Esophagus (tissue), 2 donors: ENCODE measurements at regions not wholly inside any gene's neighbourhood (a gene's known extent, or its start where the extent isn't known, plus 50 kb on each side); places are given as distances from the start of the nearest gene placed in this dataset.

Source experiments
- H3K27ac ChIP-seq, 2 donors: one replicate each; pipeline ENCODE4 v1.5.1; 2013; ENCODE audit warnings: low read depth in 2 of 2, mild to moderate bottlenecking in 2 of 2, inconsistent platforms in 1 of 2, low read length in 1 of 2, moderate library complexity in 1 of 2
- H3K27me3 ChIP-seq, 2 donors: one replicate each; pipeline ENCODE4 v1.6.1; 2013; ENCODE audit warnings: low read length in 2 of 2, control low read depth in 1 of 2, mild to moderate bottlenecking in 1 of 2; ENCODE audit not compliant: insufficient read depth in 2 of 2, control insufficient read depth in 1 of 2
- H3K36me3 ChIP-seq, 2 donors: one replicate each; pipeline ENCODE4 v1.6.1; 2013; ENCODE audit warnings: low read length in 1 of 2; ENCODE audit not compliant: control insufficient read depth in 2 of 2, insufficient read depth in 2 of 2
- H3K4me1 ChIP-seq, 2 donors: one replicate each; pipeline ENCODE4 v1.6.1; 2013; ENCODE audit warnings: low read length in 1 of 2; ENCODE audit not compliant: control insufficient read depth in 2 of 2, insufficient read depth in 2 of 2
- H3K4me3 ChIP-seq, 2 donors: one replicate each; pipeline ENCODE4 v1.5.1; 2013; ENCODE audit warnings: low read length in 2 of 2, mild to moderate bottlenecking in 2 of 2, low read depth in 1 of 2, moderate library complexity in 1 of 2
- H3K9me3 ChIP-seq, 2 donors: one replicate each; pipeline ENCODE4 v1.6.1; 2013; ENCODE audit warnings: mild to moderate bottlenecking in 2 of 2, low read depth in 1 of 2, low read length in 1 of 2, moderate library complexity in 1 of 2; ENCODE audit not compliant: control insufficient read depth in 2 of 2, insufficient read depth in 1 of 2
- WGBS, 2 donors: extraction: QIAGEN DNeasy Blood & Tissue Kit; methylation state at CpG; one replicate each; pipeline ENCODE4 v1.1.7; 2013; 5-methylcytosine and 5-hydroxymethylcytosine counted together
- donor health status: healthy with polysubstance abuse.
- donor health status: Bipolar disorder and iron deficiency.

- Histone ChIP-seq H3K27ac (no peak overlapping the region), H3K4me1 (no peaks in the 10 kb centered on the region), H3K4me3 (no peak overlapping the region), H3K27me3 (no peaks in the 10 kb centered on the region), H3K9me3 (no peaks in the 10 kb centered on the region), H3K36me3 (no peaks in the 10 kb centered on the region)
- 86 to 88% methylated on average over 2 of the region's 2 CpGs for WGBS, 2 donors
Measured at GRCh38 chr4:135839712-135840111, 1638.1 kb upstream of the PABPC4L start.

DNA sequence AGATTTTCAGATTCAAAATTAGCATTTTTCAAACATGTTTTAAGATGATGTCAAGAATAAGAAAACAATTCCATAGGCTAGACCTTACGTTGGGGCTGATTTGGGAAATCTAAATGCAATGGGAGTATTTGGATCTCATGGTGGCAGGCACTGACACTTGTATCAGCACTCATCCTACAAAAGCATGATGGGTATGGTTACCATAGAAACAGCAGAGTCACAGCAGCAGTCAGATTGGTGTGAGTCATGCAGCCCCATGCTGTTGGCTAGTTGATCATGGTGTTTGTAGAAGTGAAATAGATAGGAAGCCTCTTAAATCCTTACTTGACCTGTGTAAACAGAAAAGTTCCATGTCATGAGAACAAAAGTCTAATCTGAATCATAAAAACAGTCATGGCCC is 1637.3 kb upstream of the PABPC4L start:
- H3K4me1 ChIP-seq = no peaks in the 10 kb centered on the region
- H3K4me3 ChIP-seq = no peak overlapping the region

GRCh38 chr4:135834471-135834870 is 1632.9 kb upstream of the PABPC4L start:
- no peaks in the 10 kb centered on the region for H3K36me3 ChIP-seq
- H3K27ac ChIP-seq = no peak overlapping the region
- no peaks in the 10 kb centered on the region for H3K27me3 ChIP-seq
- H3K4me3 ChIP-seq = no peak overlapping the region
- WGBS, 2 donors = 84 to 91% methylated on average over 2 of the region's 2 CpGs
- H3K4me1 ChIP-seq = no peaks in the 10 kb centered on the region
- no peaks in the 10 kb centered on the region for H3K9me3 ChIP-seq

More for the DNA sequence above, 1637.3 kb upstream of the PABPC4L start:
- no peaks in the 10 kb centered on the region for H3K9me3 ChIP-seq
- H3K36me3 ChIP-seq = no peaks in the 10 kb centered on the region
- no peak overlapping the region for H3K27ac ChIP-seq
- H3K27me3 ChIP-seq = no peaks in the 10 kb centered on the region
- WGBS, 2 donors = 74 to 79% methylated on average over 1 of the region's 1 CpG

DNA sequence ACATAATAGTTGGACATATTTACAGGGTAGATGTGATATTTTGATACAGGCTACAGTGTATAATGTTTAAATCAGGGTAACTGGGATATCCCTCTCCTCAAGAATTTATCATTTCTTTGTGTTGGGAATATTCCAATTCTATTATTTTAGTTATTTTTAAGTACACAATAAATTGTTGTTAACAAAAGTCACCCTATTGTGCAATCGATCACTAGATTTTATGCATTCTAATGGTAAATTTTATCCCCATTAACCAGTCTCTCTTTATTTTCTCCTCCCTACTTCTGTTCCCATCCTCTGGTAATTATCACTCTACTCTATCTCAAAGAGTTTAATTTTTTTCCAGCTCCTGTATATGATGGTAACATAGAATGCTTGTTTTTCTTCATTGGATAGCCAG is 1631.9 kb upstream of the PABPC4L start:
- Histone ChIP-seq H3K27me3 (no peaks in the 10 kb centered on the region), H3K4me1 (no peaks in the 10 kb centered on the region), H3K9me3 (no peaks in the 10 kb centered on the region), H3K4me3 (no peak overlapping the region), H3K27ac (no peak overlapping the region), H3K36me3 (no peaks in the 10 kb centered on the region)
- 84 to 86% methylated on average over 1 of the region's 1 CpG for WGBS, 2 donors

- WGBS, 2 donors = 66 to 72% methylated on average over 3 of the region's 3 CpGs
- Histone ChIP-seq H3K36me3 (no peaks in the 10 kb centered on the region), H3K9me3 (no peaks in the 10 kb centered on the region), H3K27ac (no peak overlapping the region), H3K27me3 (no peaks in the 10 kb centered on the region), H3K4me3 (no peak overlapping the region), H3K4me1 (no peaks in the 10 kb centered on the region)
Measured at GRCh38 chr4:135824759-135825296, 1623.2 kb upstream of the PABPC4L start.

DNA sequence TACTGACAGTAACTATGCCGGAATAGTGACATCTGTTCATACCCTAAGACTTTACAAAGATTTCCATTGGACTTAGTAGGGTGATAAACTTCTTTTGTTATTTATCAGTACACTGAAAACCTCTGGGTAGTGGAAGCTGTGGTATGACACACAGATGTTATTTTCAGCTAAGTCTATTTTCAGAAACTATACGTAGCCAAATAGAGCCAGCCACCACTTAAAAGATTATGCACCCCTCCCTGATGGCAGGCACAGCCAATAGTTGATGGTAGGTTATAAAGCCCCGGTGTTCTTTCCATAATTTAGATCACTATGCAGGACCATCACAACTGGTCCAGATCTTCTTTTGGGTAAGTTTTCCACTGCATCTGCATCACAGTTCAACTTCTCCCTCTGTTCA is 1603.2 kb upstream of the PABPC4L start:
- WGBS, 2 donors = 82 to 84% methylated on average over 3 of the region's 3 CpGs
- no peaks in the 10 kb centered on the region for H3K4me1 ChIP-seq
- no peak overlapping the region for H3K27ac ChIP-seq
- H3K4me3 ChIP-seq = no peak overlapping the region
- H3K9me3 ChIP-seq = no peaks in the 10 kb centered on the region
- H3K36me3 ChIP-seq = no peaks in the 10 kb centered on the region
- no peaks in the 10 kb centered on the region for H3K27me3 ChIP-seq

- Histone ChIP-seq H3K4me3 (no peak overlapping the region), H3K36me3 (no peaks in the 10 kb centered on the region), H3K27ac (no peak overlapping the region), H3K9me3 (no peaks in the 10 kb centered on the region), H3K4me1 (no peaks in the 10 kb centered on the region), H3K27me3 (no peaks in the 10 kb centered on the region)
- 83 to 84% methylated on average over 1 of the region's 1 CpG for WGBS, 2 donors
Measured at GRCh38 chr4:135777361-135777760, 1575.8 kb upstream of the PABPC4L start.

DNA sequence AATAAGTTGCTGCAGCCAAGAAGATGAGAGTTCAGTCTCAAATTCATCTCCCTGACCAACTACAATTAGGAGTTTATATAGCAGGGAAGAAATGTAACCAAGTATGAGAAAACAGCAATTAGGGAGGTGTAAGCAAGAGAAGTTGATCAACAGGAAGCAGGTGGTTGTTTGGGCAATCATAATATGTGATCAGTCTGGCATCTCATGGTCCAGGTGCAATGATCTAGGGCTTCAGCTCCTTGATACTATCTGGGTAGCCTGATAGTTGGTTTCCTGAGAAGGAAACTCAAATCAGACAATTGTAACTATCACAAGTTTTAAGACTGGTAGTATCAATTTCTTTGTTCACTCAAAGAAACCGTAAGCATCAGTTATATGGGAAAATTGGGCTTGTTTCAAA is 1574.3 kb upstream of the PABPC4L start:
- no peaks in the 10 kb centered on the region for H3K9me3 ChIP-seq
- H3K27ac ChIP-seq = no peak overlapping the region
- H3K27me3 ChIP-seq = no peaks in the 10 kb centered on the region
- H3K4me1 ChIP-seq = no peaks in the 10 kb centered on the region
- H3K4me3 ChIP-seq = no peak overlapping the region
- 91 to 95% methylated on average over 1 of the region's 1 CpG for WGBS, 2 donors
- no peaks in the 10 kb centered on the region for H3K36me3 ChIP-seq

DNA sequence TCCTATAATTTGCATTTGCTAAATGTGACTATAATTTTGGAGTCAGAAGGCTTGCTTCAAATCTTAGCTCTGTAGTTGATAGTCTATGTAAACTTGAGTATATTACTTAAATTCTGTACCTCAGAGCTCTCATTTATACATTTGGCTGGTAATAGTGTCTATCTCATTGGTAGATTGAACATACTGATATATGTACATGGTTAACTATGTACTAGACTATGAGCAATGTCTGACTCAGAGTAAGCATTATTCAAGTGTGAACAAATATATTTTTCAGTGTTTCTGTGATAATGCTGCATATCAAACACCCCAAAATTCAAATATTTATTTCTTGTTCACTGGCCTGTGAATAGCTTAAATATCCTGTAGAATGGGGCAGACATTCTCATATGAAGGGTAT is 1568.9 kb upstream of the PABPC4L start:
- Histone ChIP-seq H3K27ac (no peak overlapping the region), H3K4me3 (no peak overlapping the region), H3K27me3 (no peaks in the 10 kb centered on the region), H3K9me3 (peaks cover 0 to 3% of the 10 kb centered on the region in 2 donors), H3K4me1 (no peaks in the 10 kb centered on the region), H3K36me3 (no peaks in the 10 kb centered on the region)

GRCh38 chr4:135744928-135745327 is 1543.3 kb upstream of the PABPC4L start:
- no peaks in the 10 kb centered on the region for H3K4me1 ChIP-seq
- H3K27ac ChIP-seq = no peak overlapping the region
- no peaks in the 10 kb centered on the region for H3K9me3 ChIP-seq
- no peak overlapping the region for H3K4me3 ChIP-seq
- no peaks in the 10 kb centered on the region for H3K27me3 ChIP-seq
- WGBS, 2 donors = 73 to 82% methylated on average over 1 of the region's 1 CpG
- H3K36me3 ChIP-seq = no peaks in the 10 kb centered on the region
